Left forelimb (tissue), 1 donor: ENCODE measurements at regions not wholly inside any gene's neighbourhood (a gene's known extent, or its start where the extent isn't known, plus 50 kb on each side); places are given as distances from the start of the nearest gene placed in this dataset.
"Not testable (repeated sequence)": the region's sequence is repeated elsewhere in the genome, so short reads cannot be mapped to it uniquely, and the experiment has no call there.

Source experiments
- DNase-seq: peaks from one replicate; pipeline ENCODE4 v3.0.0-alpha.2; 2018; ENCODE audit warnings: low spot score

DNA sequence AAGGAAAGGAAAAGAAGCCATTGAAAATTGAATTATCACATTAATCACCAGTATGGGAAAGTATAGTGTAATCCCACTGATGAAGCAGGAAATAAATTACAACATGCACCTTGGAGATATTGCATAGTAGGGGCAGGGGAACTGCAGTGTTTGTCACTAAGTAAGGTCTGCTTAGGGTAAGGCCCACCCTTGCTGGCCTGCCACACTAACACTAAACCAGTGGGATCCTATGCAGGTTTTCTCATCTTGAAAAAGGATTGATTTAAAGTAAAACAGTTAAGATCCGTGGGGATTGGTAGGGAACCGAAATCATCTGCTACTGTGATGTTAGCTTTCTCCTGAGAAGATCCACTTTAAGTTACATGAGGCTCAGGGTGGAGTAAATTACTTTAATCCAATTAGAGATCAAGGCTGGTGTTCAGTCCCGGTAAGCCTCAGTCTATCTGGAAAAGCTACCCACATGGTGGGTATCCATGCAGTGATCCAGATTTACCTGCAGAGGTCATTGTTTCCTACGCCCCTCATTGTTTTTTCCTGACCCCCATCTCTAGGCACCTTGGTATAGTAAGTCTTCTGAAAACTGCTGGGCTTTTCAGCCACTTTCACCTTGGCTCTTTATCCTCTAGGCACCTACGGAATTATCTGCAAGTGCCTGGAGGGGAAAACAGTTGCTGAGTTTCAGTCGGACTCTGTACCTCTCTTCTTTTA is 1014.9 kb upstream of the ATXN8OS start:
- DNase-seq, result no peak

DNA sequence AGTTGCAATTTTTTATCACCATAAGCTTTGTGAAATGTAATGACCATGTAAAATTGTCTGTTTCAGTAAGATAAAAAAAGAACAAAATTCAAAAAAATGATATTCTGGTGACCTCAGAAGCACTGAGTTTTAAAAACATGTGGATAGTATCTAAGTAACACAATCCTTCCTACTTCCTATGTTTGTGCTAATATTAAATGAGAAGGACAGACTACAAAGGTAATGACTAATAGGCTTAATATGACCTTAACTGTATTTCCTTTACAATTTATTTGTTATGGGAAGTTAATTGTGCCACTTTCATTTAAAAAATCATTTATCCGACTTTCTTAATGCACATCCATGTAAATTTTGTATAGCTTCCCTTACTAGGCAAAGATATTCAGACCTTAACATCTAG is 1030.4 kb upstream of the ATXN8OS start:
- no peak for DNase-seq

DNA sequence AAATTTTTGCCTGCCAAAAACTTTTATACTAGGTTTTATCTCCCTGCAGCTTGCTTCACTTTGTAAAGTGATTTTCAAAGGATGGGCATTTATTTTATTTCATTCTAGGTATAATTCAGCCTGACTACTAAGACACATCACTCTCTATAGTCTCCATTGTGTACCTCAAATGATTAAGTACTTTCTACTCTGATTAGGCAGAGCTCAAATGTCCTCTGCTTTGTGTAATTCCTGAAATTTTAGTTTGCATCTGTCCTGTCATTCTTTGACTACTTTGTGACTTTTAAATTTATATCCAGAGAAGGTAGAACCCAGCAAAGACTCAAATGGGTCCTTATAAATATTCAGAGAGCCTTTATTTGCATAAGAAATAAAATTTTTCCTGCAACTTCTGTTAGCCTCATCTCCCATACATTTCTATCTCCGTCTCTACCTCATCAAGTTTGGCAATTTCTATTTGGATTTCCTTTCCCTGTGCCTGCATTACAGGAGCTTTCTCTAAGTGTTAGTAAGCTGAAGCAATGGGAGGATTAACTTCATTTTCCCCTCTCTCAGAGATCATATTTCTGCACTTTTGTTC is 1038.0 kb upstream of the ATXN8OS start:
- no peak for DNase-seq

DNA sequence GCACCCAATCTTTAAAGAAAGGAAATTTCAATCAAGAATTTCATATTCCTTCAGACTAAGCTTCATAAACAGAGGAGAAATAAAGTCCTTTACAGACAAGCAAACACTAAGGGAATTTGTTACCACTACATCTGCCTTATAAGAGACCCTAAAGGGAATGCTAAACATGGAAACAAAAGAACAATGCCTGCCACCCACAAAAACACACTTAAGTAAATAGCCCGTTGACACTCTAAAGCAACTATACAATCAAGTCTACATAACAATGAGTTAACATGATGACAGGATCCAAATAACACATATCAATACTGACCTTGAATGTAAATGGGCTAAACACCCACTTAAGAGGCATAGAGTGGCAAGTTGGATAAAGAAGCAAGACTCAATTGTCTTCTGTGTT is 1056.9 kb upstream of the ATXN8OS start:
- DNase-seq, result no peak

DNA sequence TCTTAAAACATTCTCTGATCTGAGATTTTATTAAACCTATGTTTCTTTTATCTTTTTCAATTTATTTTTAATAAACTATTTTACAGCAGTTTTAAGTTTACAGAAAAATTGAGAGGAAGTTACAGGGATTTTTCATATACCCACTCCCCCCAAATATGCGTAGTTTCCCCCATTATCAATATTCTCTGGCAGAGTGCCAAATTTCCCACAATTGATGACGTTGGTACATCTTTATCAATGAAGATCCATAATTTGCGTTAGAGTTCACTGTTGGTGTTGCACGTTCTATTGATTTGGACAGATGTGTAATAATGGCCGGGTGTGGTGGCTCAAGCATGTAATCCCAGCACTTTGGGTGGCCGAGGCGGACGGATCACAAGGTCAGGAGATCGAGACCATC is 1063.0 kb upstream of the ATXN8OS start:
- no peak for DNase-seq

DNA sequence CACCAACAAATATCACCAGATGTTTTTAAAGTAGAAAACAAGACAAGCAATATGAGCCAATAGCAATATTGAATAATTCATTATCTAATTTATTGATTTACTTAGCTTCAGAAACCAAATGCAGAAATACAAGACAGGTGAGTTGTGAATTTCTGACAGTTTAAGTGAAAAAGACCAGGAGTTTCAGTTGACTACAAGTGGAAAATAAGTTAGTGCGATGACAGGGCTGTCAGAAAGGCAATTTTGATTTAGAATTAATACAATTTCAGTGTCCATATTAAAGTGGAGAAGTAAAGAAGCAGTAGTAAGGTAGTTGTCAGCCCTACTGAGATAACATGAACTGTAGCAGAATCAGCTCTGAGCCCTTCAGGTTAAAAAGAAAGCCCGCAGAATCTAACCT is 1066.7 kb upstream of the ATXN8OS start:
- DNase-seq, result no peak

DNA sequence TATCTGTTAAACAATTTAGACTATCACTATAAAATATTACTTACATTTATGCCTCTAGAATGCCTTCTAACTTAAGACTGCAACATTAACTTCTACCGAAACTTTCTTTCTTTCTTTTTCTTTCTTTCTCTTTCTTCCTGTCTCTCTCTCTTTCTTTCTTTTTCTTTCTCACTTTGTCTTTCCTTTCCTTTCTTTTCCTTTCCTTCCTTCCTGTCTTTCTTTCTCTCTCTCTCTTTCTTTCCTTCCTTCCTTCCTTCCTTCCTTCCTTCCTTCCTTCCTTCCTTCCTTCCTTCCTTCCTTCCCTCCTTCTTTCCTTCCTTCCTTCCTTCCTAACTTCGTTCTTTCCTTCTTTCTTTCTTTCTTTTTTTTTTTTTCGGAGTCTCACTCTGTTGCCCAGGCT is 1071.9 kb upstream of the ATXN8OS start:
- no peak for DNase-seq

DNA sequence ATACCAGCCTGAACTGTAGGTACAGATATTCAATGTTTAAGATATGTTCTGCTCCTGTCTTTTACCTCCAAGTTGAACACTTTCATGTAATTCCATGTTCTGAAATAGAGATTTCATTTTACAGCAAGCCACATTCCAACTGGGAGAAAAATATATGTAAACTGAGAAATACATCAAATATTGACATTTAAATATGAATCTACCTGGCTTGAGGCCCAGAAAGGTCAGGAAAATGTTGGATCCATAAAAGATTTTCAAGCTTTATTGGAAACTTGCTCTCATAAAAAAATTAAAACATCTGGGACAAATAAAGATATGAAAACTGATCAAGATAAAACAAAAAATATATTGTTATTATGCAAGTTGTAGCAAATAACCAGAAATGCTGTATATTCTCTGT is 1078.7 kb upstream of the ATXN8OS start:
- no peak for DNase-seq

DNA sequence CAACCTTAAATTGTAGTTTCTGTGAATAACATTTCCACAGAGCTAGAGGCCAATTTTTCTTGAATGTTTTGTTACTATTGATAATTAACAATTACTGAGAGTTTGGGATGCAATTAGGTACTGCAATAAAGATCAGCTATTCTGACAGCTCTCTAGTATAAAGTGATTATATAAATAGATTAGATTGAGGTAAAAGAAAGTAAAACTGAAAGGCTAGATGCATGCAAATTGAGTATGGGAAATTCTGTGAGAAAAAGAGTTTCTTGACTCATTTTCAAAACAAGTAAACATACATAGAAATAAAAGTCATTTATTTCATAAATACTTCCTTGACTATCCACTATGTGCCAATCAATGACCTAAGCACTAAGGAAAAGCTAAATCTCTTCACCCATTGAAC is 1087.5 kb upstream of the ATXN8OS start:
- no peak for DNase-seq

DNA sequence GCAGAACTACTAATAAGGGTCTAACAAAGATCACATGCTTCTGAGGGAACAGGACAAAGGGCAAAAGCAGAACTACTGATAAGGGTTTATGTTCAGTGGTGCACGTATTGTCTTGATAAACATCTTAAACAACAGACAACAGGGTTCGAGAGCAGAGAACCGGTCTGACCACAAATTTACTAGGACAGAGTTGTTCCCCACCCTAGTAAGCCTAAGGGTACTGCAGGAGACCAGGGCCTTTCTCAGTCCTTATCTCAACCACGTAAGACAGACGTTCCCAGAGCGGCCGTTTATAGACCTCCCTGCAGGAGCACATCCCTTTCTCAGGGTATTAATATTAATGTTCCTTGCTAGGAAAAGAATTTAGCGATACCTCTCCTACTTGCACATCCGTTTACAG is 1089.5 kb upstream of the ATXN8OS start:
- DNase-seq, result not testable (repeated sequence)

DNA sequence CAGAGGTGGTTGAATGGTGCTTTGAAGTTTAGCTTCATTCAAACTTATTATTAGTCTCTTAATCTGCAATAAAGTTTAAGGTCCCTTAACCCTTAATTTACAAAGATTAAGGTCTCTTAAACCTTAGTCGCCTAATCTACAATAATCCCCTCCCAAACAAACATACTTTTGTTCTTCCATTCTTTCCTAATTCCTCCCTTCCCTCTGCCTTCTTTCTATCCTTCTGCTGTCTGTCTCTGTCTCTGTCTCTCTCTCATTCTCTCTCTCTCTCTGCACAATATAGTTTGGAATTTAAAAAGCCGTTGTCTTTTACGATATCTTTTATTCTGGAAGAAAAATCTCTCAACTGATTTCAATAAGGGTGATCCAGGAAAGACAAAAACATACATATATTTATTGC is 1096.8 kb upstream of the ATXN8OS start:
- no peak for DNase-seq

DNA sequence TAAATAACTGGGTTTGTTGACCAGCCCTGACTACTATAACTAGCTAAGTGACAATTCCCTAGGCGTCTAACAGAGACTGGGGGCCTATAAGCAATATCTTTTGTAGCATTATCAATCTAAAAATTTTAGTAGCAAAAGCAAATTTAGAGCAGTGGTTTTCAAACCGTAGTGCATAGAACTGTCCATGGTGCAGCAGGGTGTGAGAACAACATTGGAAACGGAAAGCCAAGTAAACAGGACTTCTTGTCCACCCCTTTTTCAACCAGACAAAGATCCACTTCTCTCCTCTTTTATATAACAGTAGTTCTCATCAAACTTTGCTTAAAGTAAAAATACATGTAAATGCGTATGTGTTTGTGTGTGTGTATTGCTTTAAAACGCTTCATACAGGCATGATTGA is 1099.1 kb upstream of the ATXN8OS start:
- DNase-seq, result no peak

DNA sequence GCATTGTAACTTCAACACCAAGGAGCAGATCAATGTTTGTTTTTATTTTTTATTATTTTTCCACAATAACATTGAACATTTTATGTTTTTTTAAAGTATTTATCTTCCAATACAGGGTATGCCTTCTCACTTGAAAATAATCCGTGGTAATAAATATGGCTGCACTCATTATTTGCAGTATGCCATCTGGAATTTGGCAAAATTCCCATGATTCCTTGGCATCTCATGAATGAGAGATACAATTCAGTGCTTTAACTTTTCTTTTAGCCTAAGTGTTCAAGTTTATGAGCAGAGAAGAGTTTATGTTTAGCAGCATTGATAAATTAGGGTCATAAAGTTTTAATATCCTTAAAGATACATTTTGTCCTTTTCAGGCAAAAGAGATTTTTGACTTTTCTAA is 1109.6 kb upstream of the ATXN8OS start:
- DNase-seq, result no peak

DNA sequence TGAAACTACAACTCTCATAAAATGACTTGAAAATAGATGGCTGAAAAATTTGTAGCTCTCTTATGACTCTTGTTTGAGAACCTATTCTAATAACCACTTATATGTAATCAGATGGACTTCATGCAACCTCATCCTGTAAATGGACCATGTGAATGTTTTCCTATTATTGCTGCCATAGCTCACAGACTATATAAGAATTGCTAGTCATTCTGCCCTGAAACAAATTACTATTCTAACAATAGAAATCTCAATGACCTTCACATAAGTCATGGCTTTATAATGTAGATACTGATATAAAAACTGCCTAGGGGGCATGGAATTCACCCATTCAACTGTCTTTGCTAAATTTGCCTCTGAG is 1111.0 kb upstream of the ATXN8OS start:
- no peak for DNase-seq

DNA sequence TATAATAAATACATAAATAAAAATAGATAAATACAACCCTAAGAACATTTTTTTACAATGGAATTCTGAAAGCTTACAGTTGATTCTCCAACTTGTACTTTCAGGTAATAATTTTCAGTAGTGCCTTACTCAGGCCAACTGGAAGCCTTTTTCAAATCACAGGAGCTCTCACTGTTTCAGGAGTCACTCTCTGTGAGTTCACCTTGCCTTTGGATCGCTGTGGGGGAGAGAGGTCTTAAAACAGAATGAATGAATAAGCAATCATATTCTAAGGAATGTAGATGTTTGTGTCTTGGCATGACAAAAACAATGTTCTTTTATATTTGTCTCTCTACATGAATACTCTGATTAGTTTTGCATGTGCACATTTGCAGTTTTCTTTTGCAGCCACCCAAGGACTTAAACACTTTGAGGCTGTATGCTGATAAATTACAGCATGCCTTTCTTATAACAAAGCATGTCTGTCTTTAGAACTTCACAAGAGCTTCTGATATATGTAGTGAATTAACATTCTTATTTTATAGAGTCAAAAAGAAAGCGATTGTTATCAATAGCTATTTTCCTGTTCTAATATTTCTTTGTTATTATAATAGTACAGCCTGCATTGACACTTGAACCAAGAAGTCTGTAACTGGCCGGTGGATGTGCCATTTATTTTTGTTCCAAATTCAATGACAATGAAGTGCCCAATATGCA is 1111.5 kb upstream of the ATXN8OS start:
- no peak for DNase-seq

DNA sequence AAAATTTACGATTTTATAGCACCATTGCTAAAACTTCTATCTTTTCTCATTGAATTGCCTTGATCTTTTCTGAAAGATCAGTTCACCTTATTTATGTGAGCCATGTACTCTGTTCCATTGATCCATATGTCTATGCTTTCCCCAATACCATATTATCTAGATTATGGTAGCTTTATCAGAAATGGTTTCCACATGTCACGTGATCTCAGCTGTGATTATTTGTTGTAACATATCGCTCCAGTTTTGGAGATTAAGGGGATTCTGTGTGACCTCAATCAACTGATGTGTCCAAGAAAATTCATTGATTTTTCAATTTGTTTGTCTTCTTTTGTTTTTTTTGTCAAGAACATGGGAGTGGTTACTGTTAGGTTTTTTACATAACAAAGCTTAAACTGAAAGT is 1114.5 kb upstream of the ATXN8OS start:
- DNase-seq, result no peak

DNA sequence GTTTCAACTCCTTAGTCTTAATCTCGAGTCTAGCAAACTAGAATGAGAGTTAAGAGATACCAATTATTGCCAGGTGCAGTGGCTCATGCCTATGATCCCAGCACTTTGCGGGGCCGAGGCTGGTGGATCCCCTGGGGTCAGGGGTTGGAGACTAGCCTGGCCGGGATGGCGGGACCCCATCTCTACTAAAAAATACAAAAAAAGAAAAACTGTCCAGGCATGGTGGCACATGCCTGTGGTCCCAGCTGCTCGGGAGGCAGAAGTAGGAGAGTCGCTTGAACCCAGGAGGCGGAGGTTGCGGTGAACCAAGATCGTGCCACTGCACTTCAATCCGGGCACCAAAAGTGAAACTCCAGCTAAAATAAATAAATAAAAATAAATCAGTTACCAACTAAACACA is 1119.5 kb upstream of the ATXN8OS start:
- DNase-seq, result no peak

DNA sequence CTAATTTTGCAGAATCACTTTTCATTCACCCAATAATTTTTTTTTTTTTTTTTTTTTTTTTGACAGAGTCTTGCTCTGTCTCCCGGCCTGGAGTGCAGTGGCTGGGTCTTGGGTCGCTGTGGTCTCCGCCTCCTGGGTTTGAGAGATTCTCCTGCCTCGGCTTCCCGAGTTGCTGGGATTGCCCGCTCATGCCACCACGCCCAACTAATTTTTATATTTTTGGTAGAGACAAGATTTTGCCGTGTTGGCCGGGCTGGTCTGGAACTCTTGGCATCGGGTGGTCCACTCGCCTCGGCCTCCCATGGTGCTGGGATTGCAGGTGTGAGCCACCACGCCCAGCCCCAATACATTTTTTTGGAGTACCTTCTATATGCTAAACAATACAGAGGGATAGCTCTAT is 1120.0 kb upstream of the ATXN8OS start:
- DNase-seq, result no peak

DNA sequence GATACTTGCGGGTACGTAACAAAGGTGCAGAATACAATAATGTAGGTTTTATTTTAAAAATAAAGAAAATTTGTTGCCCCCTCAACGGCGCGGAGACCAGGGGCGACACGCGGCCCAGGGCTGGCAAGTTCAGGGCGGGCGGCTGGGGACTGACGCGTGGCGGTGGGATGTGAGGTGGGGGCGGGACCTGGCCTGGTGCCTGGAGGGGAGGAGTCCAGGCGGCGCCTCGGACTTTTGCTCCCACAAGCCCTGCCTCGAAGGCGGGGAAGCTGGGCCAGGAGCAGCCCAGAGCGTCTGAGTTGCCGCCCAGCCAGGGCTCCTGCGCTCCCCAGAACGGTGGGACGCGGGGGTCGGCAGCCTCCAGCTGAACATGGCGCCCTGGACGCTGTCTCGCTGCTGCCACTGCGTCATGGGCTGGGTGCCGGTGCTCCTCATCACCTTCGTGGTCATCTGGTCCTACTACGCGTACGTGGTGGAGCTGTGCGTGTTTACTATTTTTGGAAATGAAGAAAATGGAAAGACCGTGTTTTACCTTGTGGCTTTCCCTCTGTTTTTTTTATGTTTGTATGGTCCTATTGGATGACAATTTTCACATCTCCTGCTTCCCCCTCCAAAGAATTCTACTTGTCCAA is 1122.8 kb upstream of the ATXN8OS start:
- no peak for DNase-seq

DNA sequence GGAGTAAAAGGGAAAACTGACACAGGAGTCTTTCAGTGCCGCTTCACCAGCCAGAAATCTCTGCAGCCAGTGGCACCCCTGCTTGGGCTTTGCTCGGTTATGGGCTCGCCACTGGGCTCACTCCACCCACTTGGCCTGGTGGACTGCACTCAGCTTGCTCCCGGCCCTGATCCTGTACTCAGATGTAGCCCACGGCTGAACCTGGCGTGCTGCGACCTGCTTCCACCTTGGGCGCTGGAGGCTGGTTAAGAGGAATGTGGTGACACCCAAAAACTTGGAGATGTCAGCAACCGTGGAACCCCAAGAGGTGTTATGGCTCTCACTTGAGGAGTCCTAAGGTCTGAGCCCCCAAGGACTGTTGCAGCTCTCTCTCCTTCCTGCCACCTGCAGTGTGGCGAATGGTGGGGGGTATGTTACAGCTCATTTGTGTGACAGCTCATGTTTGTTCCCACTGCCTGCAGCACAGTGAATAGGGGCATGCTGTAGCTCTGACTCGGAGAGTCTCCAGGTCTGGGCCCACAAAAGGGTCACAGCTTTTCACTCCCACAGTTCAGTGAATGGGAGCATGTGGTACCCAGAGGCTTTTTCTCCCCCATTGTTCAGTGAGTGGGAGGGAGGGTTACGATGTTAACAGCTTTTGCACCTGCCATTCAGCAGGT is 1124.5 kb upstream of the ATXN8OS start:
- no peak for DNase-seq

DNA sequence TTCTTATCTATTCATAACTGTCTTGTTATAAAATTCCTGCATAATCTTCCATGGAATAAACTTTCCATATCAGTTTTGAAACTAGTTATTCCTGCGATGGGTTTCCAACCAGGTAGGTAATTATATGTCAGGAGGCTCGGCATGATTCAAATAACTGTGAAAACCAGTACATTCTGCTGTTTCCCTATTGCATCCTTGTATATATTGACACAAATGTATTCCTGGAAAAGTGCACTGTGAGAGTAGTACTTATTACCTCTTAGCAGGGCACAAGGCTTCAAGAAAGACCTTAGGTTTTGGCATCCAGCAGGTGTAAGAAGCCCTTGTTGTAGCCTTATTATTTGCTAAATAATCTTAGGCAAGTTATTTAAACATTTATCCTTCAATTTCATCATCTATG is 1131.3 kb upstream of the ATXN8OS start:
- DNase-seq, result no peak

DNA sequence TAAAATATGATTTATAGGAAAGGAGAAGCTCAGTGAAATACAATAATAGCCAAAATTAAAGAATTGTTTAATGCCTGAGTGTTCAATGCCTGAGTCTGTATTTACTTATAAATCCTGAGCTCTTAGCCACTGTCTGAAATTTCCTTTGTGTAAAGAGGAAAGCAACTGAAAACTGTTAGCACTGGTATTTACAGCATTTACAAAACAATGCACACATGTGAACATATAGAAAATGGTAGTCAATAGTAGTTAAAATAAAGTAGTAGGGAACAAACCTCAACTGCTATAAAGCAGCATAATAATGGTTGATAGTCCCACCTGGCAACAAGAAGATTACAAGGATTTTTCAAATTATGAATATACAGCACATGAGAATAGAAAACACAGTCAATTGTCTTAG is 1137.1 kb upstream of the ATXN8OS start:
- no peak for DNase-seq

DNA sequence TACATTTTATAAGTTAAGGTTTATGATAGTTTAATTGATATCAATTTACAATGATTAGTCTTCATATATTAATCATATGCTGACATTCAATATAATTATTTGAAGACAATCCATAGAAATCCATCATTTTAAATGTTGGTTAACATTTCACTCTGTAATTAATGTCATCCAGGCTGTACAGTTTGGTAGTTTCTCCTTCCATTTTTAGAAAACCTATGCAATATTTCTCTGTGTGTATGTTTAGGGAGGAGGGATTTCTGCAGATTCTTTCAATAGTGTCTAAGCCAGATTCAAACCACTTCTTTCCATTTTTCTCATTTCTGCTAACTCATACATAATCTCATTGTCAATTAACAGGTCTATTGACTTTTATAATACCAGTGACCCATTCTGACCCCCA is 1159.0 kb upstream of the ATXN8OS start:
- DNase-seq, result no peak
